ENCODE measurements at regions not wholly inside any gene's neighbourhood (a gene's known extent, or its start where the extent isn't known, plus 50 kb on each side); places are given as distances from the start of the nearest gene placed in this dataset.

GRCh38 chr6:14849185-14849584 lies 396.7 kb upstream of the JARID2 start:
- no peak overlapping the region for H3K9ac ChIP-seq (ENCODE audit: insufficient read depth in 1 of 2, low read length in 2 of 2)
- no peaks in the 10 kb centered on the region for H3K9me3 ChIP-seq (ENCODE audit: control insufficient read depth in 4 of 4, insufficient read depth in 3 of 4, low read length in 3 of 4)
- H3K4me3 ChIP-seq, result no peak overlapping the region
- no peaks in the 10 kb centered on the region for H3K36me3 ChIP-seq (ENCODE audit: control insufficient read depth in 4 of 4, insufficient read depth in 4 of 4, low read length in 4 of 4)
- H3K27me3 ChIP-seq (ENCODE audit: control insufficient read depth in 3 of 3, insufficient read depth in 3 of 3, low read length in 2 of 3), result no peaks in the 10 kb centered on the region
- ATAC-seq (ENCODE audit: insufficient read depth, low FRiP score) (peak; percentile 19), DNase-seq (no peak)
- H3K4me1 ChIP-seq (ENCODE audit: control insufficient read depth in 5 of 5, insufficient read depth in 5 of 5, low read length in 5 of 5), result peaks cover 0 to 5% (median 0%) of the 10 kb centered on the region in 5 donors
- H3K27ac ChIP-seq (ENCODE audit: low read depth in 1 of 2, low read length in 1 of 2), result no peak overlapping the region
- TF ChIP-seq CTCF (IDR thresholded peaks at IDR 0.05; ENCODE audit: control extremely low read depth, extremely low read depth), result no peak

DNA sequence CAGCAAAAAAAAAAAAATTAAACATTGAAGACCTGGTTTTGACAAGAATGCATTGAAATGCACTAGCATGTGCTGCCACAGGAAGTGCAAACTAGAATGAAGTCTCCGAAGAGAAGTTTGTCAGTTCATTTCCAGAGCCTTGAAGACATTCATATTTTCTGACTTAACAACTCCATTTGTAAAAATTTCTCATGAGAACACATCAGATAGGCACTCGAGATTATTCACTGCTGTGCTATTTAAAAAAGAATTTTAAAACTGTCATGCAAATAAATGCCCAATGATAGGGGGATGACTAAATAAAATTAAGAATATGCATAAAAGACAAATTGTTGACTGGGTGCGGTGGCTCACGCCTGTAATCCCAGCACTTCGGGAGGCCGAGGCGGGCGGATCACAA lies 394.6 kb upstream of the JARID2 start:
- H3K9ac ChIP-seq (ENCODE audit: insufficient read depth in 1 of 2, low read length in 2 of 2), result no peak overlapping the region
- DNase-seq, result no peak
- no peak overlapping the region for H3K4me3 ChIP-seq
- H3K4me1 ChIP-seq (ENCODE audit: control insufficient read depth in 5 of 5, insufficient read depth in 5 of 5, low read length in 5 of 5), result no peaks in the 10 kb centered on the region
- TF ChIP-seq CTCF (IDR thresholded peaks at IDR 0.05; ENCODE audit: control extremely low read depth, extremely low read depth), result no peak
- H3K27ac ChIP-seq (ENCODE audit: low read depth in 1 of 2, low read length in 1 of 2), result no peak overlapping the region
- no peaks in the 10 kb centered on the region for H3K9me3 ChIP-seq (ENCODE audit: control insufficient read depth in 4 of 4, insufficient read depth in 3 of 4, low read length in 3 of 4)
- no peak for ATAC-seq (ENCODE audit: insufficient read depth, low FRiP score)
- H3K27me3 ChIP-seq (ENCODE audit: control insufficient read depth in 3 of 3, insufficient read depth in 3 of 3, low read length in 2 of 3), result no peaks in the 10 kb centered on the region
- 84 to 87% methylated on average over 8 of the region's 8 CpGs for WGBS, 2 donors
- H3K36me3 ChIP-seq (ENCODE audit: control insufficient read depth in 4 of 4, insufficient read depth in 4 of 4, low read length in 4 of 4), result no peaks in the 10 kb centered on the region

DNA sequence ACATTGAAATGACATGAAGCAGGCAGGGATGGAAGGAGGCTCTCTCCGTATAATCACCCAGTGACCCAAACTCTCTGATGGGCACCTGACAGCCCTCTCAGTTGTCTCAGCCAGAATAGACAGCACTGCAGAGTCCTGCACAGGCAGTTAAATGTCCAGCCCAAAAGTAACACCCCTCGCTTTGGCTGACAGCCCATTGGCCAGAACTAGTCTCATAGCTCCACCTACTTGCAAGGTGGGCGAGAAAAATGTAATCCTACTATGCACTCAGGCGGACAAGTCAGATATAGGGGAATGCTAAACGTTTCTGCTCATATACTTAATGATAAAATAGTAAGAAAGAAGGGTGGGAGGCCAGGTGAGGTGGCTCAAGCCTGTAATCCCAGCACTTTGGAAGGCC lies 393.5 kb upstream of the JARID2 start:
- DNase-seq (no peak), ATAC-seq (ENCODE audit: insufficient read depth, low FRiP score) (no peak)
- no peak for TF ChIP-seq CTCF (IDR thresholded peaks at IDR 0.05; ENCODE audit: control extremely low read depth, extremely low read depth)
- H3K9me3 ChIP-seq (ENCODE audit: control insufficient read depth in 4 of 4, insufficient read depth in 3 of 4, low read length in 3 of 4), result no peaks in the 10 kb centered on the region
- H3K4me1 ChIP-seq (ENCODE audit: control insufficient read depth in 5 of 5, insufficient read depth in 5 of 5, low read length in 5 of 5), result no peaks in the 10 kb centered on the region
- WGBS, 2 donors, result 93 to 95% methylated on average over 5 of the region's 5 CpGs
- H3K9ac ChIP-seq (ENCODE audit: insufficient read depth in 1 of 2, low read length in 2 of 2), result no peak overlapping the region
- no peaks in the 10 kb centered on the region for H3K36me3 ChIP-seq (ENCODE audit: control insufficient read depth in 4 of 4, insufficient read depth in 4 of 4, low read length in 4 of 4)
- H3K27ac ChIP-seq (ENCODE audit: low read depth in 1 of 2, low read length in 1 of 2), result no peak overlapping the region
- H3K27me3 ChIP-seq (ENCODE audit: control insufficient read depth in 3 of 3, insufficient read depth in 3 of 3, low read length in 2 of 3), result no peaks in the 10 kb centered on the region
- no peak overlapping the region for H3K4me3 ChIP-seq

DNA sequence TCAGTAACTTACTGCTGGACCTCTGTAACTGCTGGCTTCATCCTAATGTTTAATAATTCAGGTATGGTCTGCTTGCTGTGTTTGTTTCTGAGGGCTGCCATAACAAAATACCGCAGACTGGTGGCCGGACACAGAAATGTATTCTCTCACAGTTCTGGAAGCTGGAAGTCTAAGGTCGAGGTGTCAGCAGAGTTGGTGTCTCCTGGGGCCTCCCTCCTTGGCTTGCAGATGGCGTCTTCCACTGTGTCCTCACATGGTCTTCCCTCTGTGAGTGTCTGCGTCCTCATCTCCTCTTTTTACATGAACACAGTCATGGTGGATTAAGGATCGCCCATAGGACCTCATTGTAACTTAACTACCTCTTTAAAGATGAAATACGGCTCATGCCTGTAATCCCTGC lies 389.7 kb upstream of the JARID2 start:
- 88 to 94% methylated on average over 7 of the region's 7 CpGs for WGBS, 2 donors
- no peak overlapping the region for H3K9ac ChIP-seq (ENCODE audit: insufficient read depth in 1 of 2, low read length in 2 of 2)
- H3K36me3 ChIP-seq (ENCODE audit: control insufficient read depth in 4 of 4, insufficient read depth in 4 of 4, low read length in 4 of 4), result no peaks in the 10 kb centered on the region

More for the DNA sequence above, 389.7 kb upstream of the JARID2 start:
- no peaks in the 10 kb centered on the region for H3K9me3 ChIP-seq (ENCODE audit: control insufficient read depth in 4 of 4, insufficient read depth in 3 of 4, low read length in 3 of 4)
- H3K4me3 ChIP-seq, result no peak overlapping the region
- no peak for ATAC-seq (ENCODE audit: insufficient read depth, low FRiP score)
- DNase-seq, result no peak
- no peaks in the 10 kb centered on the region for H3K27me3 ChIP-seq (ENCODE audit: control insufficient read depth in 3 of 3, insufficient read depth in 3 of 3, low read length in 2 of 3)
- no peak overlapping the region for H3K27ac ChIP-seq (ENCODE audit: low read depth in 1 of 2, low read length in 1 of 2)
- TF ChIP-seq CTCF (IDR thresholded peaks at IDR 0.05; ENCODE audit: control extremely low read depth, extremely low read depth), result no peak
- H3K4me1 ChIP-seq (ENCODE audit: control insufficient read depth in 5 of 5, insufficient read depth in 5 of 5, low read length in 5 of 5), result no peaks in the 10 kb centered on the region
